ENCODE measurements at regions not wholly inside any gene's neighbourhood (a gene's known extent, or its start where the extent isn't known, plus 50 kb on each side); places are given as distances from the start of the nearest gene placed in this dataset.
A peak's percentile ranks its signal among the peaks of the same experiment; 100 is the strongest.

- H3K36me3 ChIP-seq (ENCODE audit: insufficient read depth, low read length, poor library complexity, severe bottlenecking), result no peaks in the 10 kb centered on the region
- H3K27ac ChIP-seq (ENCODE audit: low read depth, low read length, poor library complexity, severe bottlenecking), result no peak overlapping the region
- TF ChIP-seq, protein P1, sequence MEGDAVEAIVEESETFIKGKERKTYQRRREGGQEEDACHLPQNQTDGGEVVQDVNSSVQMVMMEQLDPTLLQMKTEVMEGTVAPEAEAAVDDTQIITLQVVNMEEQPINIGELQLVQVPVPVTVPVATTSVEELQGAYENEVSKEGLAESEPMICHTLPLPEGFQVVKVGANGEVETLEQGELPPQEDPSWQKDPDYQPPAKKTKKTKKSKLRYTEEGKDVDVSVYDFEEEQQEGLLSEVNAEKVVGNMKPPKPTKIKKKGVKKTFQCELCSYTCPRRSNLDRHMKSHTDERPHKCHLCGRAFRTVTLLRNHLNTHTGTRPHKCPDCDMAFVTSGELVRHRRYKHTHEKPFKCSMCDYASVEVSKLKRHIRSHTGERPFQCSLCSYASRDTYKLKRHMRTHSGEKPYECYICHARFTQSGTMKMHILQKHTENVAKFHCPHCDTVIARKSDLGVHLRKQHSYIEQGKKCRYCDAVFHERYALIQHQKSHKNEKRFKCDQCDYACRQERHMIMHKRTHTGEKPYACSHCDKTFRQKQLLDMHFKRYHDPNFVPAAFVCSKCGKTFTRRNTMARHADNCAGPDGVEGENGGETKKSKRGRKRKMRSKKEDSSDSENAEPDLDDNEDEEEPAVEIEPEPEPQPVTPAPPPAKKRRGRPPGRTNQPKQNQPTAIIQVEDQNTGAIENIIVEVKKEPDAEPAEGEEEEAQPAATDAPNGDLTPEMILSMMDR (conservative IDR thresholded peaks at IDR 0.05; ENCODE audit: low read depth, low read length), result no peak
- no peak for TF ChIP-seq EZH2 (IDR thresholded peaks at IDR 0.05; ENCODE audit: borderline replicate concordance, low read depth, low read length, poor library complexity, severe bottlenecking)
- POLR2A ChIA-PET (ENCODE audit: low non-redundant PET), result no interaction called here
- no TSS peak for BruUV-seq (replicated peaks)
- H3K9me3 ChIP-seq (ENCODE audit: low read depth, low read length, poor library complexity, severe bottlenecking), result peaks cover 3% of the 10 kb centered on the region
- CTCF ChIA-PET, result no interaction called here
- H3K4me3 ChIP-seq (ENCODE audit: low read depth, low read length, poor library complexity, severe bottlenecking), result no peak overlapping the region
- intact Hi-C loops (cut with micrococcal nuclease; ENCODE audit: unreplicated experiment), result no loop called here
- no peaks in the 10 kb centered on the region for H3K4me1 ChIP-seq (ENCODE audit: insufficient read depth, low read length, poor library complexity, severe bottlenecking)
- no peak for DNase-seq (ENCODE audit: low spot score)
- no peaks in the 10 kb centered on the region for H3K27me3 ChIP-seq (replicated peaks; ENCODE audit: insufficient read depth, low read depth, low read length, poor library complexity)
Measured at GRCh38 chr3:167054926-167055325, 325.2 kb downstream of the ZBBX start.

DNA sequence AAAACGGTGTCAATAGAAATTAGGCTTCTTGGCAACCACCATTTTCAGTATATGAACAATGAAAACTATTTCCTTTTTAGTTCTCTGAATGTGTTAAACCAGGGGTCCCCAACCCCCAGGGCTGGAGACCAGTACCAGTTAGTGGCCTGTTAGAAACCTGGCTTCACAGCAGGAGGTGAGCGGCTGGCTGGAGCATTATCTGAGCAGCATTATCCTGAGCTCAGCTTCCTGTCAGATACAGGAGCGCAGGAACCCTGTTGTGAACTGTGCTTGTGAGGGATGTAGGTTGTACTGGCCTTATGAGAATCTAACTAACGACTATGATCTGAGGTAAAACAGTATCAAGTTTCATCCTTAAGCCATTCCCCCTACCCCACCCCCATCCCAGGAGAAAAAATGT is 328.7 kb downstream of the ZBBX start:
- POLR2A ChIA-PET (ENCODE audit: low non-redundant PET), result no interaction called here
- Histone ChIP-seq H3K36me3 (ENCODE audit: insufficient read depth, low read length, poor library complexity, severe bottlenecking) (no peaks in the 10 kb centered on the region), H3K4me3 (ENCODE audit: low read depth, low read length, poor library complexity, severe bottlenecking) (no peak overlapping the region), H3K4me1 (ENCODE audit: insufficient read depth, low read length, poor library complexity, severe bottlenecking) (no peaks in the 10 kb centered on the region), H3K9me3 (ENCODE audit: low read depth, low read length, poor library complexity, severe bottlenecking) (peaks cover 3% of the 10 kb centered on the region), H3K27me3 (replicated peaks; ENCODE audit: insufficient read depth, low read depth, low read length, poor library complexity) (no peaks in the 10 kb centered on the region), H3K27ac (ENCODE audit: low read depth, low read length, poor library complexity, severe bottlenecking) (no peak overlapping the region)
- TF ChIP-seq EZH2 (IDR thresholded peaks at IDR 0.05; ENCODE audit: borderline replicate concordance, low read depth, low read length, poor library complexity, severe bottlenecking), result no peak
- TF ChIP-seq, protein P1 (conservative IDR thresholded peaks at IDR 0.05; ENCODE audit: low read depth, low read length), result no peak
- intact Hi-C loops (cut with micrococcal nuclease; ENCODE audit: unreplicated experiment), result no loop called here
- DNase-seq (ENCODE audit: low spot score), result no peak
- no TSS peak for BruUV-seq (replicated peaks)
- CTCF ChIA-PET, result no interaction called here

GRCh38 chr3:167033866-167034265 is 346.2 kb downstream of the ZBBX start:
- CTCF ChIA-PET, result no interaction called here
- no peaks in the 10 kb centered on the region for H3K36me3 ChIP-seq (ENCODE audit: insufficient read depth, low read length, poor library complexity, severe bottlenecking)

More at GRCh38 chr3:167033866-167034265, 346.2 kb downstream of the ZBBX start:
- intact Hi-C loops (cut with micrococcal nuclease; ENCODE audit: unreplicated experiment), result loop anchor here (2.0 to 10.0 kb wide), 5 partner anchors 199 to 1177 kb away; no protein-coding TSS in a partner anchor
- Histone ChIP-seq H3K27me3 (replicated peaks; ENCODE audit: insufficient read depth, low read depth, low read length, poor library complexity) (no peaks in the 10 kb centered on the region), H3K9me3 (ENCODE audit: low read depth, low read length, poor library complexity, severe bottlenecking) (no peaks in the 10 kb centered on the region), H3K27ac (ENCODE audit: low read depth, low read length, poor library complexity, severe bottlenecking) (no peak overlapping the region), H3K4me1 (ENCODE audit: insufficient read depth, low read length, poor library complexity, severe bottlenecking) (no peaks in the 10 kb centered on the region), H3K4me3 (ENCODE audit: low read depth, low read length, poor library complexity, severe bottlenecking) (no peak overlapping the region)
- peak; percentile 1 for DNase-seq (ENCODE audit: low spot score)
- TF ChIP-seq, protein P1 (conservative IDR thresholded peaks at IDR 0.05; ENCODE audit: low read depth, low read length), result no peak
- no peak for TF ChIP-seq EZH2 (IDR thresholded peaks at IDR 0.05; ENCODE audit: borderline replicate concordance, low read depth, low read length, poor library complexity, severe bottlenecking)
- POLR2A ChIA-PET (ENCODE audit: low non-redundant PET), result no interaction called here
- no TSS peak for BruUV-seq (replicated peaks)

Measured in A673 (cell line).